ENCODE measurements at regions not wholly inside any gene's neighbourhood (a gene's known extent, or its start where the extent isn't known, plus 50 kb on each side); places are given as distances from the start of the nearest gene placed in this dataset.
"Not testable (repeated sequence)": the region's sequence is repeated elsewhere in the genome, so short reads cannot be mapped to it uniquely, and the experiment has no call there.

GRCh38 chr4:1547131-1547855, 136.8 kb downstream of the FAM53A start:
- no peak overlapping the region for H3K4me3 Mint-ChIP-seq
- DNase-seq, result no peak
- TF ChIP-seq, protein P1, sequence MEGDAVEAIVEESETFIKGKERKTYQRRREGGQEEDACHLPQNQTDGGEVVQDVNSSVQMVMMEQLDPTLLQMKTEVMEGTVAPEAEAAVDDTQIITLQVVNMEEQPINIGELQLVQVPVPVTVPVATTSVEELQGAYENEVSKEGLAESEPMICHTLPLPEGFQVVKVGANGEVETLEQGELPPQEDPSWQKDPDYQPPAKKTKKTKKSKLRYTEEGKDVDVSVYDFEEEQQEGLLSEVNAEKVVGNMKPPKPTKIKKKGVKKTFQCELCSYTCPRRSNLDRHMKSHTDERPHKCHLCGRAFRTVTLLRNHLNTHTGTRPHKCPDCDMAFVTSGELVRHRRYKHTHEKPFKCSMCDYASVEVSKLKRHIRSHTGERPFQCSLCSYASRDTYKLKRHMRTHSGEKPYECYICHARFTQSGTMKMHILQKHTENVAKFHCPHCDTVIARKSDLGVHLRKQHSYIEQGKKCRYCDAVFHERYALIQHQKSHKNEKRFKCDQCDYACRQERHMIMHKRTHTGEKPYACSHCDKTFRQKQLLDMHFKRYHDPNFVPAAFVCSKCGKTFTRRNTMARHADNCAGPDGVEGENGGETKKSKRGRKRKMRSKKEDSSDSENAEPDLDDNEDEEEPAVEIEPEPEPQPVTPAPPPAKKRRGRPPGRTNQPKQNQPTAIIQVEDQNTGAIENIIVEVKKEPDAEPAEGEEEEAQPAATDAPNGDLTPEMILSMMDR (IDR thresholded peaks at IDR 0.05), result no peak
- H3K27me3 Mint-ChIP-seq (ENCODE audit: insufficient read depth), result peaks cover 12% of the 10 kb centered on the region
- no peaks in the 10 kb centered on the region for H3K36me3 Mint-ChIP-seq (ENCODE audit: low read depth)
- H3K9me3 Mint-ChIP-seq, result no peaks in the 10 kb centered on the region
- peaks cover 6% of the 10 kb centered on the region; the same call in 1 of the 2 replicates for H3K4me1 Mint-ChIP-seq (ENCODE audit: low read depth)
- H3K27ac Mint-ChIP-seq, result no peak overlapping the region

DNA sequence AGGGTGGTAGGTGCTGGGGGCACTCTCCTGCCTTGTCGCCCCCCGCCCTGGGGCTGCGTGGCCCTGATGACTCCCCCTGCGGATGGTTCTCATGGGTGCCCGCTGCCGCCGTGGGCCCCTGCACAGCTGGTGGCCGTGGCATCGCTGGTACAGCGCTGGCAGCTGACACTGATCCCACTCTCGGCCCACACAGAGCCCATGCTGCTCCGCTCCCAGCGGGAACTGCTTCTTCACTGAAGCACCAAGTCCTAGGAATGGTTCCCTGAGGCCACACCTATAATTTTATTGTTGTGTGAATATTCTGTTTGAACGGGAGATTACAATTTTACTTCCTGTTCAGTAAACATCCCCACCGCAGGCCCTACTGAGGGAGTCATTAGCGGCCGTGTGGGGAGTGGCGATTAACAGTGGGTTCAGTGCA, 138.6 kb upstream of the NKX1-1 start:
- H3K27ac Mint-ChIP-seq, result no peak overlapping the region
- no peak for DNase-seq
- peaks cover 6% of the 10 kb centered on the region; the same call in 1 of the 2 replicates for H3K4me1 Mint-ChIP-seq (ENCODE audit: low read depth)
- TF ChIP-seq, protein P1 (IDR thresholded peaks at IDR 0.05), result no peak
- H3K36me3 Mint-ChIP-seq (ENCODE audit: low read depth), result no peaks in the 10 kb centered on the region
- no peak overlapping the region for H3K4me3 Mint-ChIP-seq
- H3K9me3 Mint-ChIP-seq, result no peaks in the 10 kb centered on the region
- peaks cover 17% of the 10 kb centered on the region for H3K27me3 Mint-ChIP-seq (ENCODE audit: insufficient read depth)

- not testable (repeated sequence) for H3K4me3 Mint-ChIP-seq; H3K9me3 Mint-ChIP-seq; H3K27ac Mint-ChIP-seq; H3K4me1 Mint-ChIP-seq (ENCODE audit: low read depth); DNase-seq; H3K36me3 Mint-ChIP-seq (ENCODE audit: low read depth)
- H3K27me3 Mint-ChIP-seq (ENCODE audit: insufficient read depth), result peaks cover 17% of the 10 kb centered on the region
These were observed 138.2 kb upstream of the NKX1-1 start for GRCh38 chr4:1544435-1544834.

- DNase-seq, result no peak
- Mint-ChIP-seq H3K9me3 (no peaks in the 10 kb centered on the region), H3K27ac (no peak overlapping the region), H3K4me3 (no peak overlapping the region), H3K36me3 (ENCODE audit: low read depth) (no peaks in the 10 kb centered on the region), H3K4me1 (ENCODE audit: low read depth) (peaks cover 6% of the 10 kb centered on the region; the same call in 1 of the 2 replicates), H3K27me3 (ENCODE audit: insufficient read depth) (peaks cover 19% of the 10 kb centered on the region)
- TF ChIP-seq, protein P1 (IDR thresholded peaks at IDR 0.05), result no peak
These were observed 137.7 kb upstream of the NKX1-1 start for GRCh38 chr4:1543976-1544375.

- Mint-ChIP-seq H3K36me3 (ENCODE audit: low read depth) (no peaks in the 10 kb centered on the region), H3K4me3 (no peak overlapping the region), H3K4me1 (ENCODE audit: low read depth) (peaks cover 3% of the 10 kb centered on the region; the same call in 1 of the 2 replicates), H3K27ac (no peak overlapping the region), H3K9me3 (no peaks in the 10 kb centered on the region), H3K27me3 (ENCODE audit: insufficient read depth) (peaks cover 19% of the 10 kb centered on the region)
- TF ChIP-seq, protein P1 (IDR thresholded peaks at IDR 0.05), result no peak
- DNase-seq, result no peak
These were observed 137.3 kb upstream of the NKX1-1 start for GRCh38 chr4:1543561-1543960.

- Mint-ChIP-seq H3K27me3 (ENCODE audit: insufficient read depth) (peaks cover 18% of the 10 kb centered on the region), H3K4me3 (no peak overlapping the region), H3K4me1 (ENCODE audit: low read depth) (no peaks in the 10 kb centered on the region), H3K27ac (no peak overlapping the region), H3K36me3 (ENCODE audit: low read depth) (no peaks in the 10 kb centered on the region), H3K9me3 (no peaks in the 10 kb centered on the region)
- no peak for DNase-seq
- TF ChIP-seq, protein P1 (IDR thresholded peaks at IDR 0.05), result no peak
These were observed 136.5 kb upstream of the NKX1-1 start for GRCh38 chr4:1542516-1543320.
